Osteoblast (primary cell): ENCODE measurements at regions not wholly inside any gene's neighbourhood (a gene's known extent, or its start where the extent isn't known, plus 50 kb on each side); places are given as distances from the start of the nearest gene placed in this dataset.
A peak's percentile ranks its signal among the peaks of the same experiment; 100 is the strongest.

Experiments used
- DNase-seq: peaks from one replicate; pipeline ENCODE4 v3.0.0; 2011; ENCODE audit warnings: low spot score, mixed read lengths; ENCODE audit not compliant: insufficient read length; ENCODE audit errors: missing footprints
- H2AFZ ChIP-seq: 2 replicates; pipeline ENCODE4 v1.6.0; 2011; ENCODE audit warnings: mild to moderate bottlenecking, low read length
- H3K27ac ChIP-seq: 2 replicates; pipeline ENCODE4 v1.5.1; 2011; ENCODE audit warnings: mild to moderate bottlenecking, low read depth, low read length, moderate library complexity
- H3K27me3 ChIP-seq: 2 replicates; pipeline ENCODE4 v1.6.0; 2012; ENCODE audit warnings: mild to moderate bottlenecking, control low read depth, inconsistent platforms, low read length, moderate library complexity; ENCODE audit not compliant: insufficient read depth
- H3K36me3 ChIP-seq: 2 replicates; pipeline ENCODE4 v1.5.1; 2011; ENCODE audit warnings: mild to moderate bottlenecking, low read length, control low read depth, moderate library complexity; ENCODE audit not compliant: insufficient read depth
- H3K4me1 ChIP-seq: 2 replicates; pipeline ENCODE4 v1.5.1; 2011; ENCODE audit warnings: mild to moderate bottlenecking, low read length, control low read depth, moderate library complexity; ENCODE audit not compliant: insufficient read depth
- H3K4me2 ChIP-seq: 2 replicates; pipeline ENCODE4 v1.6.0; 2011; ENCODE audit warnings: mild to moderate bottlenecking, low read length; ENCODE audit not compliant: insufficient read depth
- H3K4me3 ChIP-seq: fragments of 200-600 bp; sonication (generic); 3 replicates; pipeline ENCODE4 v1.5.1; 2012; ENCODE audit warnings: mild to moderate bottlenecking, low read length, inconsistent platforms; ENCODE audit not compliant: insufficient read depth
- H3K79me2 ChIP-seq: 2 replicates; pipeline ENCODE4 v1.6.0; 2012; ENCODE audit warnings: mild to moderate bottlenecking, low read length, control low read depth, inconsistent platforms; ENCODE audit not compliant: insufficient read depth
- H3K9me3 ChIP-seq: 2 replicates; pipeline ENCODE4 v1.5.1; 2011; ENCODE audit warnings: low read depth, low read length, control low read depth
- H4K20me1 ChIP-seq: 2 replicates; pipeline ENCODE4 v1.6.0; 2012; ENCODE audit warnings: mild to moderate bottlenecking, low read length, control low read depth; ENCODE audit not compliant: insufficient read depth
- TF ChIP-seq, protein P1 (sequence below): IDR thresholded peaks from 2 replicates; pipeline ENCODE4 v1.5.1; 2011; ENCODE audit warnings: mild to moderate bottlenecking, low read depth, low read length, moderate library complexity; ENCODE audit errors: extremely low read depth

DNA sequence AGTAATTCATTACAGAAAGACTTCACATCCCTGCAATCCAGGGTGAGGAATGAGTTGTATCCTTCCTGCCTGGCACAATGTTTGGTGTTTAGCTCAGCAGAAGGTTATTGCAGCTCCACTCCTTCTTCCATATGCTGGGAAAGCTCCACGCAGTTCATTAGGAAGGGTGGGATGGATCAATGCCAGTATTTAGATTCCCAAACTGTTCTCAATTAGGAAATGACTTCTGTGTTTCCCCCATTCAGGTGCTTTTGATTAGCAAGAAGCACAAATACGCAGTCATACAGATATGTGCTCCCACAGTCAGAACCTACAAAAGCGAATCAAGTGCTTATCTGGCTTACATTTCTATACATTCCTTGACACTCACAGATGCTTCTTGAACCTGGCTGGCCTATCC is 340.6 kb downstream of the NYAP2 start:
- Histone ChIP-seq H4K20me1 (no peaks in the 10 kb centered on the region), H3K36me3 (no peaks in the 10 kb centered on the region), H3K27ac (no peak overlapping the region), H2AFZ (no peak overlapping the region), H3K4me1 (peaks cover 20% of the 10 kb centered on the region), H3K4me3 (no peak overlapping the region), H3K9me3 (no peaks in the 10 kb centered on the region), H3K27me3 (no peaks in the 10 kb centered on the region), H3K4me2 (no peak overlapping the region), H3K79me2 (no peaks in the 10 kb centered on the region)
- DNase-seq: no peak
- TF ChIP-seq, protein P1, sequence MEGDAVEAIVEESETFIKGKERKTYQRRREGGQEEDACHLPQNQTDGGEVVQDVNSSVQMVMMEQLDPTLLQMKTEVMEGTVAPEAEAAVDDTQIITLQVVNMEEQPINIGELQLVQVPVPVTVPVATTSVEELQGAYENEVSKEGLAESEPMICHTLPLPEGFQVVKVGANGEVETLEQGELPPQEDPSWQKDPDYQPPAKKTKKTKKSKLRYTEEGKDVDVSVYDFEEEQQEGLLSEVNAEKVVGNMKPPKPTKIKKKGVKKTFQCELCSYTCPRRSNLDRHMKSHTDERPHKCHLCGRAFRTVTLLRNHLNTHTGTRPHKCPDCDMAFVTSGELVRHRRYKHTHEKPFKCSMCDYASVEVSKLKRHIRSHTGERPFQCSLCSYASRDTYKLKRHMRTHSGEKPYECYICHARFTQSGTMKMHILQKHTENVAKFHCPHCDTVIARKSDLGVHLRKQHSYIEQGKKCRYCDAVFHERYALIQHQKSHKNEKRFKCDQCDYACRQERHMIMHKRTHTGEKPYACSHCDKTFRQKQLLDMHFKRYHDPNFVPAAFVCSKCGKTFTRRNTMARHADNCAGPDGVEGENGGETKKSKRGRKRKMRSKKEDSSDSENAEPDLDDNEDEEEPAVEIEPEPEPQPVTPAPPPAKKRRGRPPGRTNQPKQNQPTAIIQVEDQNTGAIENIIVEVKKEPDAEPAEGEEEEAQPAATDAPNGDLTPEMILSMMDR: no peak

DNA sequence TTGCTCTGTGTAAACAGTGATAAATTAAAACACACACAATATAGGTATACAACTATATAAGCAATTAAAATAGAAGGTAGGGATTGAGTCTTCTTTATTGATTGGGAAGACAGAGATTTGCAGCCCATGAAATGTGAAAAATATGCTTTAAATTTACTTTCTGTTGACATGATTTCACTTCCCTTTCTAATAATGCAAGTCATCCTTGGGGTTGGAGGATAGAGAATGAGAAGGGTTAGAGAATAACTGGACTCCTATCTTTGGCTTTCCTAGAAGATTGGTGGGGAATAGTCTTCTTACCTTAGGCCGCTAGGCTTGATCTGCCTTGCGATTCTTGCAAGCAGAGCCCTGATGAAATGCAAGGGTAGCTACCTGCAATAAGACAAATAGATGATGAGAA is 339.8 kb downstream of the NYAP2 start:
- no peak for DNase-seq
- H3K27ac ChIP-seq: no peak overlapping the region
- H3K79me2 ChIP-seq: no peaks in the 10 kb centered on the region
- H3K4me1 ChIP-seq: peaks cover 20% of the 10 kb centered on the region
- H2AFZ ChIP-seq: no peak overlapping the region
- TF ChIP-seq, protein P1: no peak
- no peaks in the 10 kb centered on the region for H3K9me3 ChIP-seq
- no peak overlapping the region for H3K4me3 ChIP-seq
- no peaks in the 10 kb centered on the region for H3K36me3 ChIP-seq
- no peaks in the 10 kb centered on the region for H4K20me1 ChIP-seq
- H3K4me2 ChIP-seq: no peak overlapping the region
- no peaks in the 10 kb centered on the region for H3K27me3 ChIP-seq

DNA sequence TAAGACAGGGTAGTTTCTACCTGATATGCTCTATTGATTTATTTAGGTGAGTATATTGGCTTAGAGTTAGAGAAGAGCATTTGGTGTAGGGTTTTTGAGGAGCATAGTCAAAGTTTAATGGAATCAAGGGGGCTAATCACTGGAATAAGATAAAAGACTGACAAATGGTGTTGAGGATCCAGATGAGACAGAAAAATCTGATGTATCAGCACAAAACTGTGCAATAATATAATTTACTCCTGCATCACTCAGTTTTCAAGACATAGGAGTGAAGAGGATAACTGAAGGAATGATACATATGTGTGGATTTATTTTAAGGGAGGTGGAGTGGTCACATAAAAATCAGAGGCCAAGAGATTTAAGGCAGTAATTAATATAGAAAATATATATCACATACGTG is 339.2 kb downstream of the NYAP2 start:
- Histone ChIP-seq H3K36me3 (no peaks in the 10 kb centered on the region), H4K20me1 (no peaks in the 10 kb centered on the region), H3K27ac (no peak overlapping the region), H3K27me3 (no peaks in the 10 kb centered on the region), H3K4me3 (no peak overlapping the region), H3K4me2 (no peak overlapping the region), H2AFZ (no peak overlapping the region), H3K9me3 (no peaks in the 10 kb centered on the region), H3K4me1 (peaks cover 20% of the 10 kb centered on the region), H3K79me2 (no peaks in the 10 kb centered on the region)
- no peak for DNase-seq
- TF ChIP-seq, protein P1: no peak

DNA sequence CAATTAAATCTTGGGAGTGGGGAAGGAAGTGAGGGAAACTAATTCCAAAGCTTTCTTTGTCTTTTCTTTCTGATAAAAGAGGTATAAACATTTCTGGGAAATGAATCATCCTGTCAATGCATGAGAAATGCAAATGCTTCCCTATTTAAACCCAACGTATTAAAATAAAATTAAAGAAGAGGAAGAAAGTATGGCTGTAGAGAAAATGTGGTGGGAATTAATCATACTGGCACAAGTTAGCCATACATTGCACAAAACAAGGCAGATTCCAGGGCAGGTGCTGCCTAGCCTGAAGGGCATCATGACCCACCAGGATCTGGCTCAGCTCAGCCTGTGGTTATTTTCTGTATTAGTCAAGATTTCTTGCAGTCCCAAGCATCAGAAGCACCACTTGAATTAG is 338.0 kb downstream of the NYAP2 start:
- Histone ChIP-seq H3K27me3 (no peaks in the 10 kb centered on the region), H3K36me3 (no peaks in the 10 kb centered on the region), H3K4me2 (no peak overlapping the region), H3K4me3 (no peak overlapping the region), H3K27ac (no peak overlapping the region), H2AFZ (no peak overlapping the region), H3K4me1 (peaks cover 20% of the 10 kb centered on the region), H3K79me2 (no peaks in the 10 kb centered on the region), H3K9me3 (no peaks in the 10 kb centered on the region), H4K20me1 (no peaks in the 10 kb centered on the region)
- TF ChIP-seq, protein P1: no peak
- peak; percentile 76 for DNase-seq
